ENCODE measurements at regions not wholly inside any gene's neighbourhood (a gene's known extent, or its start where the extent isn't known, plus 50 kb on each side); places are given as distances from the start of the nearest gene placed in this dataset.

- in situ Hi-C loops (cut with HindIII; ENCODE audit: low sequenced_read_pairs) = no loop called here
- DNase-seq (ENCODE audit: low read depth, low spot score) = no peak
Measured at GRCh38 chr4:35800669-35801068, 443.6 kb downstream of the ARAP2 start.

GRCh38 chr4:35802644-35803043 is 441.7 kb downstream of the ARAP2 start:
- H3K4me3 ChIP-seq (ENCODE audit: low read depth, low read length) = no peak overlapping the region
- in situ Hi-C loops (cut with HindIII; ENCODE audit: low sequenced_read_pairs) = no loop called here
- DNase-seq (ENCODE audit: low read depth, low spot score) = no peak
- TF ChIP-seq CTCF (IDR thresholded peaks at IDR 0.05; ENCODE audit: low read depth, low read length) = no peak

More at GRCh38 chr4:35800669-35801068, 443.6 kb downstream of the ARAP2 start:
- no peak overlapping the region for H3K4me3 ChIP-seq (ENCODE audit: low read depth, low read length)
- no peak for TF ChIP-seq CTCF (IDR thresholded peaks at IDR 0.05; ENCODE audit: low read depth, low read length)

GRCh38 chr4:35818520-35818919 is 425.8 kb downstream of the ARAP2 start:
- H3K4me3 ChIP-seq (ENCODE audit: low read depth, low read length) = no peak overlapping the region
- no peak for DNase-seq (ENCODE audit: low read depth, low spot score)
- in situ Hi-C loops (cut with HindIII; ENCODE audit: low sequenced_read_pairs) = no loop called here
- TF ChIP-seq CTCF (IDR thresholded peaks at IDR 0.05; ENCODE audit: low read depth, low read length) = no peak

GRCh38 chr4:35820003-35820402 is 424.3 kb downstream of the ARAP2 start:
- no peak for DNase-seq (ENCODE audit: low read depth, low spot score)
- no peak for TF ChIP-seq CTCF (IDR thresholded peaks at IDR 0.05; ENCODE audit: low read depth, low read length)
- no peak overlapping the region for H3K4me3 ChIP-seq (ENCODE audit: low read depth, low read length)
- in situ Hi-C loops (cut with HindIII; ENCODE audit: low sequenced_read_pairs) = no loop called here

- in situ Hi-C loops (cut with HindIII; ENCODE audit: low sequenced_read_pairs) = no loop called here
- no peak for TF ChIP-seq CTCF (IDR thresholded peaks at IDR 0.05; ENCODE audit: low read depth, low read length)
- DNase-seq (ENCODE audit: low read depth, low spot score) = no peak
- no peak overlapping the region for H3K4me3 ChIP-seq (ENCODE audit: low read depth, low read length)
Measured at GRCh38 chr4:35824231-35824630, 420.1 kb downstream of the ARAP2 start.

- DNase-seq (ENCODE audit: low read depth, low spot score) = no peak
- in situ Hi-C loops (cut with HindIII; ENCODE audit: low sequenced_read_pairs) = no loop called here
Measured at GRCh38 chr4:35835893-35836292, 408.4 kb downstream of the ARAP2 start.

More at GRCh38 chr4:35835893-35836292, 408.4 kb downstream of the ARAP2 start:
- H3K4me3 ChIP-seq (ENCODE audit: low read depth, low read length) = no peak overlapping the region
- no peak for TF ChIP-seq CTCF (IDR thresholded peaks at IDR 0.05; ENCODE audit: low read depth, low read length)

All from astrocyte of the spinal cord (primary cell).